ENCODE measurements at regions not wholly inside any gene's neighbourhood (a gene's known extent, or its start where the extent isn't known, plus 50 kb on each side); places are given as distances from the start of the nearest gene placed in this dataset.

GRCh38 chr18:65398347-65399075 lies 352.3 kb upstream of the CDH7 start:
- ChIA-PET POLR2A (no interaction called here), CTCF (no interaction called here)
- no peak for DNase-seq (ENCODE audit: low read depth)
- Histone ChIP-seq H3K27me3 (ENCODE audit: control insufficient read depth, insufficient read depth, low read length) (no peaks in the 10 kb centered on the region), H3K4me3 (ENCODE audit: low read depth, low read length) (no peak overlapping the region), H3K36me3 (ENCODE audit: control insufficient read depth, insufficient read depth, low read length) (no peaks in the 10 kb centered on the region)
- TF ChIP-seq CTCF (IDR thresholded peaks at IDR 0.05; ENCODE audit: insufficient read depth, low read depth, low read length), result no peak

- POLR2A ChIA-PET, result no interaction called here
- CTCF ChIA-PET, result no interaction called here
- H3K27me3 ChIP-seq (ENCODE audit: control insufficient read depth, insufficient read depth, low read length), result no peaks in the 10 kb centered on the region
- TF ChIP-seq CTCF (IDR thresholded peaks at IDR 0.05; ENCODE audit: insufficient read depth, low read depth, low read length), result no peak
- no peaks in the 10 kb centered on the region for H3K36me3 ChIP-seq (ENCODE audit: control insufficient read depth, insufficient read depth, low read length)
- DNase-seq (ENCODE audit: low read depth), result no peak
- no peak overlapping the region for H3K4me3 ChIP-seq (ENCODE audit: low read depth, low read length)
Observed at GRCh38 chr18:65380986-65381385, 369.8 kb upstream of the CDH7 start.

- no peak for DNase-seq (ENCODE audit: low read depth)
- Histone ChIP-seq H3K4me3 (ENCODE audit: low read depth, low read length) (no peak overlapping the region), H3K36me3 (ENCODE audit: control insufficient read depth, insufficient read depth, low read length) (no peaks in the 10 kb centered on the region), H3K27me3 (ENCODE audit: control insufficient read depth, insufficient read depth, low read length) (no peaks in the 10 kb centered on the region)
- CTCF ChIA-PET, result no interaction called here
- POLR2A ChIA-PET, result no interaction called here
- no peak for TF ChIP-seq CTCF (IDR thresholded peaks at IDR 0.05; ENCODE audit: insufficient read depth, low read depth, low read length)
Observed at GRCh38 chr18:65380571-65380970, 370.2 kb upstream of the CDH7 start.

- no peak for TF ChIP-seq CTCF (IDR thresholded peaks at IDR 0.05; ENCODE audit: insufficient read depth, low read depth, low read length)
- CTCF ChIA-PET, result no interaction called here
- Histone ChIP-seq H3K36me3 (ENCODE audit: control insufficient read depth, insufficient read depth, low read length) (no peaks in the 10 kb centered on the region), H3K4me3 (ENCODE audit: low read depth, low read length) (no peak overlapping the region), H3K27me3 (ENCODE audit: control insufficient read depth, insufficient read depth, low read length) (no peaks in the 10 kb centered on the region)
- DNase-seq (ENCODE audit: low read depth), result no peak
- POLR2A ChIA-PET, result no interaction called here
Observed at GRCh38 chr18:65372904-65373303, 377.9 kb upstream of the CDH7 start.

- Histone ChIP-seq H3K27me3 (ENCODE audit: control insufficient read depth, insufficient read depth, low read length) (no peaks in the 10 kb centered on the region), H3K4me3 (ENCODE audit: low read depth, low read length) (no peak overlapping the region), H3K36me3 (ENCODE audit: control insufficient read depth, insufficient read depth, low read length) (no peaks in the 10 kb centered on the region)
- TF ChIP-seq CTCF (IDR thresholded peaks at IDR 0.05; ENCODE audit: insufficient read depth, low read depth, low read length), result no peak
- ChIA-PET CTCF (no interaction called here), POLR2A (no interaction called here)
- DNase-seq (ENCODE audit: low read depth), result no peak
Observed at GRCh38 chr18:65365245-65365980, 385.4 kb upstream of the CDH7 start.
